ENCODE measurements at regions not wholly inside any gene's neighbourhood (a gene's known extent, or its start where the extent isn't known, plus 50 kb on each side); places are given as distances from the start of the nearest gene placed in this dataset.

DNA sequence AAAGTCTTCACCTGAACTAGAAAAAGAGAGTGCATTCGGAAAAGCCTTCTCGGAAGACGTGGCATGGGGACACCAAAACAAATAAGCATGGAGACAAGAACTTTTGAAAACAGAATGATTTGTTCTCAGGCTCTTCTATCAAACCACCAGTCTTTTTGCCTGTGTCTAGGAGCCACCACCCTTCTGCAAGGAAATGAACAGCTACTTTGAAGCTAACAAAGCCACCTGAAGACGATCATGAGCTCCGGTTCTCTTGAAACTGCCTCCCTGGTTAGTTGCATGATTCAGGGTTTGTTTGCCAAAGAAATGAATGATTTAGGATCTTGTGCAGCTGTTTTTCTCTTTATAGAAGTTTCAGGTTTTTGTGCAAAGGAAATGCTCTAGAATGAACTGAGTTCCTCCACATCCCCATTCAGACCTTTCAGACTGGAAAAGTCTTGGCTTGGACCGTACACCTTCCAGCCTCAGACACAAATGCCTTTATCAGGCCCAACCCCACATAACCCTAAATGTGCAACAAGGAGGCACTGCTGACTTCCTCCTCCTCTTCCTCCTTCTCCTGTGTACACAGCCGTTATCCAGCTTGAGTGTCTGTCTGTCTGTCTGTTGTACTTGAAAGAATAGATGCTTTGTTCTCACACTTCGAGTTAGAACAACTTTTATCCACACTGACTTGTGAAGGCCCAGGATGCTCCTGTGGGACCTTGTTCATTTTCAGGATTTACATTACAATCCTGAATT is 334.8 kb upstream of the KLF3 start:
- no peak for TF ChIP-seq GATA3 (IDR thresholded peaks at IDR 0.05; ENCODE audit: low read depth, low read length)
- TF ChIP-seq GATA2 (IDR thresholded peaks at IDR 0.05; ENCODE audit: low read depth, low read length): no peak

Measured in SH-SY5Y (cell line).